IMR-90 (cell line): ENCODE measurements at regions not wholly inside any gene's neighbourhood (a gene's known extent, or its start where the extent isn't known, plus 50 kb on each side); places are given as distances from the start of the nearest gene placed in this dataset.

Source experiments
- ATAC-seq: fragments of 200-7000 bp; cut with Tn5 transposase; 2 replicates; pipeline ENCODE4 v1.9.1; 2020; ENCODE audit warnings: low read depth, mild to moderate bottlenecking, moderate library complexity
- BruUV-seq: library from RNA; stranded (reverse); fragments of 400-500 nt; replicated peaks from 2 replicates; lab custom pipeline; 2021; lab: Mats Ljungman, UMichigan
- CTCF ChIA-PET: fragments of 300-600 bp; formaldehyde crosslinking; extraction: SDS; loops from one replicate; lab custom pipeline; 2021; ENCODE audit warnings: antibody characterized with exemption; lab: Yijun Ruan, JAX
- POLR2A ChIA-PET: fragments of 300-600 bp; sonication (Branson Sonifier 250); formaldehyde crosslinking; loops from one replicate; lab custom pipeline; 2022; ENCODE audit warnings: antibody characterized with exemption; ENCODE audit not compliant: unreplicated experiment; lab: Charles Lee
- DNase-seq: peaks from one replicate; pipeline ENCODE4 v3.0.0; 2013
- H2AFZ ChIP-seq: replicated peaks from 2 replicates; pipeline ENCODE3; 2013; ENCODE audit warnings: low read length, mild to moderate bottlenecking; ENCODE audit not compliant: poor library complexity
- H2AK5ac ChIP-seq: 2 replicates; pipeline ENCODE4 v1.6.1; 2013; ENCODE audit warnings: low read depth, low read length, inconsistent platforms
- H2AK9ac ChIP-seq: replicated peaks from 2 replicates; pipeline ENCODE3; 2013; ENCODE audit warnings: mild to moderate bottlenecking, low read depth, low read length, moderate library complexity; ENCODE audit not compliant: poor library complexity
- H2BK120ac ChIP-seq: 2 replicates; pipeline ENCODE4 v1.6.1; 2013; ENCODE audit warnings: low read depth, low read length, inconsistent platforms
- H2BK15ac ChIP-seq: 3 replicates; pipeline ENCODE4 v1.6.1; 2013; ENCODE audit warnings: low read depth, low read length, inconsistent platforms
- H2BK20ac ChIP-seq: 2 replicates; pipeline ENCODE4 v1.6.1; 2013; ENCODE audit warnings: low read depth, mild to moderate bottlenecking, inconsistent platforms, low read length, moderate library complexity
- H2BK5ac ChIP-seq: 2 replicates; pipeline ENCODE4 v1.6.1; 2013; ENCODE audit warnings: mild to moderate bottlenecking, low read depth, low read length, inconsistent platforms; ENCODE audit not compliant: poor library complexity, severe bottlenecking
- H3K14ac ChIP-seq: replicated peaks from 2 replicates; pipeline ENCODE4 v1.6.1; 2013; ENCODE audit warnings: low read depth, low read length, inconsistent platforms
- H3K18ac ChIP-seq: 2 replicates; pipeline ENCODE4 v1.6.1; 2013; ENCODE audit warnings: low read depth, low read length, control low read depth
- H3K23ac ChIP-seq: 2 replicates; pipeline ENCODE4 v1.6.1; 2013; ENCODE audit warnings: low read depth, low read length, inconsistent platforms
- H3K27ac ChIP-seq: 2 replicates; pipeline ENCODE4 v1.5.1; 2013; ENCODE audit warnings: mild to moderate bottlenecking, control low read depth, low read length; ENCODE audit not compliant: insufficient read depth
- H3K27me3 ChIP-seq: 2 replicates; pipeline ENCODE4 v1.6.1; 2013; ENCODE audit warnings: low read length; ENCODE audit not compliant: control insufficient read depth, insufficient read depth
- H3K36me3 ChIP-seq: 2 replicates; pipeline ENCODE4 v1.6.1; 2013; ENCODE audit warnings: low read length, mixed read lengths; ENCODE audit not compliant: control insufficient read depth, insufficient read depth
- H3K4ac ChIP-seq: 2 replicates; pipeline ENCODE4 v1.6.1; 2013; ENCODE audit warnings: low read depth, low read length, inconsistent platforms
- H3K4me1 ChIP-seq: 2 replicates; pipeline ENCODE4 v1.6.1; 2013; ENCODE audit warnings: low read length, mixed read lengths; ENCODE audit not compliant: control insufficient read depth, insufficient read depth
- H3K4me2 ChIP-seq: 2 replicates; pipeline ENCODE4 v1.6.1; 2013; ENCODE audit warnings: low read depth, mild to moderate bottlenecking, control low read depth, low read length, moderate library complexity
- H3K4me3 ChIP-seq: 2 replicates; pipeline ENCODE4 v1.5.1; 2013; ENCODE audit warnings: low read depth, mild to moderate bottlenecking, control low read depth, low read length, moderate library complexity; ENCODE audit not compliant: insufficient read depth
- H3K56ac ChIP-seq: 2 replicates; pipeline ENCODE4 v1.6.1; 2013; ENCODE audit warnings: low read length, inconsistent platforms; ENCODE audit not compliant: insufficient read depth; ENCODE audit errors: extremely low read depth
- H3K79me1 ChIP-seq, 2 experiments: 2 replicates each; pipeline ENCODE4 v1.6.1; 2013; ENCODE audit warnings: low read length in 2 of 2, inconsistent platforms in 1 of 2, low read depth in 1 of 2
- H3K9ac ChIP-seq: 2 replicates; pipeline ENCODE4 v1.6.1; 2013; ENCODE audit warnings: low read depth, low read length, control low read depth
- H3K9me1 ChIP-seq: 2 replicates; pipeline ENCODE4 v1.6.1; 2013; ENCODE audit warnings: low read length, inconsistent platforms; ENCODE audit not compliant: insufficient read depth
- H3K9me3 ChIP-seq: 2 replicates; pipeline ENCODE4 v1.6.1; 2013; ENCODE audit warnings: low read length; ENCODE audit not compliant: control insufficient read depth, insufficient read depth
- H4K20me1 ChIP-seq: 2 replicates; pipeline ENCODE4 v1.6.1; 2013; ENCODE audit warnings: low read length, inconsistent platforms; ENCODE audit not compliant: insufficient read depth
- H4K5ac ChIP-seq: 2 replicates; pipeline ENCODE4 v1.6.1; 2013; ENCODE audit warnings: mild to moderate bottlenecking, low read depth, low read length, control low read depth
- H4K8ac ChIP-seq, 2 experiments: 2 replicates each; pipeline ENCODE4 v1.6.1; 2013; ENCODE audit warnings: low read depth in 2 of 2, low read length in 2 of 2, control low read depth in 1 of 2, inconsistent platforms in 1 of 2
- H4K91ac ChIP-seq: 2 replicates; pipeline ENCODE4 v1.6.1; 2013; ENCODE audit warnings: low read depth, low read length, inconsistent platforms; ENCODE audit not compliant: insufficient read depth
- BHLHE40 ChIP-seq: fragments of 150-350 bp; IDR thresholded peaks from 2 replicates; pipeline ENCODE4 v1.6.1; 2016; ENCODE audit warnings: mild to moderate bottlenecking, low read depth, low read length
- CEBPB ChIP-seq: IDR thresholded peaks from 2 replicates; pipeline ENCODE4 v1.6.1; 2012; ENCODE audit warnings: low read depth, low read length, improper control_type of control experiment
- CHD1 ChIP-seq: IDR thresholded peaks from 2 replicates; pipeline ENCODE4 v1.6.1; 2012; ENCODE audit warnings: low read depth, low read length, improper control_type of control experiment
- CTCF ChIP-seq: conservative IDR thresholded peaks from 2 replicates; pipeline ENCODE4 v1.5.1; 2012; ENCODE audit warnings: mild to moderate bottlenecking, low read depth, low read length, improper control_type of control experiment
- FOS ChIP-seq: fragments of 150-350 bp; IDR thresholded peaks from 2 replicates; pipeline ENCODE4 v1.6.1; 2016; ENCODE audit warnings: low read depth, low read length
- MAFK ChIP-seq: IDR thresholded peaks from 2 replicates; pipeline ENCODE4 v1.6.1; 2012; ENCODE audit warnings: low read depth, low read length, improper control_type of control experiment
- MAZ ChIP-seq: IDR thresholded peaks from 2 replicates; pipeline ENCODE4 v1.6.1; 2012; ENCODE audit warnings: low read depth, mild to moderate bottlenecking, low read length, improper control_type of control experiment, moderate library complexity, borderline replicate concordance
- MXI1 ChIP-seq: IDR thresholded peaks from 2 replicates; pipeline ENCODE4 v1.6.1; 2012; ENCODE audit warnings: low read depth, mild to moderate bottlenecking, low read length, moderate library complexity, borderline replicate concordance
- NFE2L2 ChIP-seq: fragments of 150-350 bp; IDR thresholded peaks from 2 replicates; pipeline ENCODE4 v1.6.1; 2016; ENCODE audit warnings: low read depth, mild to moderate bottlenecking, low read length
- POLR2A ChIP-seq: IDR thresholded peaks from 2 replicates; pipeline ENCODE4 v1.6.1; 2012; ENCODE audit warnings: mild to moderate bottlenecking, low read depth, low read length
- RAD21 ChIP-seq: IDR thresholded peaks from 2 replicates; pipeline ENCODE4 v1.6.1; 2012; ENCODE audit warnings: low read length, improper control_type of control experiment
- RCOR1 ChIP-seq: IDR thresholded peaks from 2 replicates; pipeline ENCODE4 v1.6.1; 2012; ENCODE audit warnings: mild to moderate bottlenecking, low read length, improper control_type of control experiment; ENCODE audit not compliant: insufficient replicate concordance
- RFX5 ChIP-seq: IDR thresholded peaks from 2 replicates; pipeline ENCODE4 v1.8.0; 2012; ENCODE audit warnings: low read depth, mild to moderate bottlenecking, low read length, moderate library complexity
- SMC3 ChIP-seq: fragments of 150-350 bp; IDR thresholded peaks from 2 replicates; pipeline ENCODE4 v1.6.1; 2016; ENCODE audit warnings: low read depth, mild to moderate bottlenecking, antibody characterized with exemption, low read length, moderate library complexity
- WGBS, 2 experiments: methylation state at CpG; one replicate each; pipeline versions ENCODE4 v1.1.5 to v1.1.7; 2013; ENCODE audit warnings: missing lambda C conversion rate in 2 of 2; ENCODE audit not compliant: insufficient read length in 1 of 2; ENCODE audit errors: extremely low coverage in 2 of 2; 5-methylcytosine and 5-hydroxymethylcytosine counted together
- dilution Hi-C: fragments of 300-500 bp; cut with HindIII; formaldehyde crosslinking; loops from one replicate; pipeline ENCODE4 v1.14.3; 2018; ENCODE audit warnings: low sequenced_read_pairs; ENCODE audit not compliant: unreplicated experiment
- in situ Hi-C: fragments of 300-500 bp; cut with MboI; formaldehyde crosslinking; loops from 3 replicates; pipeline ENCODE4 v1.14.3; 2019; ENCODE audit warnings: low sequenced_read_pairs, inconsistent platforms, mixed read lengths
- intact Hi-C: fragments of 100-400 bp; cut with micrococcal nuclease; formaldehyde crosslinking; loops from 2 replicates; pipeline ENCODE4 v1.10.0; 2022

- dilution Hi-C loops: no loop called here
These were observed 263.2 kb downstream of the DMAC1 start for GRCh38 chr9:7536310-7536939.

More at GRCh38 chr9:7536310-7536939, 263.2 kb downstream of the DMAC1 start:
- no peak overlapping the region for H4K5ac ChIP-seq
- no peaks in the 10 kb centered on the region for H3K36me3 ChIP-seq
- H4K91ac ChIP-seq: no peak overlapping the region; the same call in 1 of the 2 replicates
- H2AFZ ChIP-seq: peak overlapping the region; percentile 64
- ChIA-PET POLR2A (no interaction called here), CTCF (no interaction called here)
- no peaks in the 10 kb centered on the region for H4K20me1 ChIP-seq
- no peak overlapping the region for H3K4ac ChIP-seq
- H3K56ac ChIP-seq: no peak overlapping the region
- TF ChIP-seq FOS: no peak
- no peak for TF ChIP-seq CEBPB
- TF ChIP-seq MXI1: no peak
- TF ChIP-seq CHD1: no peak
- TF ChIP-seq SMC3: peak; percentile 56
- TF ChIP-seq NFE2L2: no peak
- TF ChIP-seq MAZ: no peak
- TF ChIP-seq POLR2A: no peak
- no peak for TF ChIP-seq BHLHE40
- peak; percentile 53 for TF ChIP-seq CTCF
- TF ChIP-seq MAFK: no peak
- peak; percentile 61 for TF ChIP-seq RAD21
- TF ChIP-seq RFX5: no peak
- TF ChIP-seq RCOR1: no peak
- no peak overlapping the region for H4K8ac ChIP-seq
- DNase-seq (peak; percentile 56), ATAC-seq (peak; percentile 94)
- H3K4me2 ChIP-seq: no peak overlapping the region
- no peak overlapping the region for H2AK5ac ChIP-seq
- H3K14ac ChIP-seq: no peak overlapping the region
- H3K4me3 ChIP-seq: no peak overlapping the region
- intact Hi-C loops: loop anchor here (1.0 to 5.0 kb wide), 6 partner anchors 134 to 709 kb away; no protein-coding TSS in a partner anchor
- H3K9ac ChIP-seq: no peak overlapping the region
- H2BK20ac ChIP-seq: 0 out of 2 replicates have a peak overlapping the region, but pooled peaks have one; percentile 16
- no peak overlapping the region for H3K27ac ChIP-seq
- no peaks in the 10 kb centered on the region; the same call in 1 of the 2 replicates for H3K27me3 ChIP-seq
- H2BK5ac ChIP-seq: no peak overlapping the region
- WGBS, 2 experiments: no CpG with 5 or more reads among the region's 4 CpGs
- H3K9me1 ChIP-seq: no peaks in the 10 kb centered on the region
- in situ Hi-C loops: loop anchor here (10.0 kb wide), 2 partner anchors 482 to 632 kb away; no protein-coding TSS in a partner anchor
- no peak overlapping the region for H2BK15ac ChIP-seq
- no peak overlapping the region for H2AK9ac ChIP-seq
- no peaks in the 10 kb centered on the region for H3K9me3 ChIP-seq
- BruUV-seq: no TSS peak
- H3K79me1 ChIP-seq: no peaks in the 10 kb centered on the region
- no peak overlapping the region for H3K18ac ChIP-seq
- no peaks in the 10 kb centered on the region for H3K4me1 ChIP-seq
- no peak overlapping the region for H3K23ac ChIP-seq
- no peak overlapping the region for H2BK120ac ChIP-seq
